ENCODE measurements at regions not wholly inside any gene's neighbourhood (a gene's known extent, or its start where the extent isn't known, plus 50 kb on each side); places are given as distances from the start of the nearest gene placed in this dataset.

- TF ChIP-seq CTCF (conservative IDR thresholded peaks at IDR 0.05 in 1 of 2, IDR thresholded peaks at IDR 0.05 in 1 of 2; ENCODE audit: low read depth in 1 of 2, low read length in 2 of 2) = no peak
- no peak for TF ChIP-seq EZH2 (IDR thresholded peaks at IDR 0.05; ENCODE audit: low read length, missing control alignments)
Measured at GRCh38 chr15:35301088-35301487, 216.0 kb upstream of the NANOGP8 start.
